Trophoblast cell (in vitro differentiated cells and primary cell): ENCODE measurements at regions not wholly inside any gene's neighbourhood (a gene's known extent, or its start where the extent isn't known, plus 50 kb on each side); places are given as distances from the start of the nearest gene placed in this dataset.

Source experiments
- DNase-seq, 2 donors: peaks; one replicate each; pipeline ENCODE4 v3.0.0-alpha.2; 2016
- H2AFZ ChIP-seq: 2 replicates; pipeline ENCODE4 v1.6.1; 2013; ENCODE audit warnings: low read length, moderate library complexity, mild to moderate bottlenecking; ENCODE audit not compliant: insufficient read depth, poor library complexity
- H2AK5ac ChIP-seq: 2 replicates; pipeline ENCODE4 v1.6.1; 2013; ENCODE audit warnings: mild to moderate bottlenecking, low read length
- H2BK120ac ChIP-seq: 2 replicates; pipeline ENCODE4 v1.6.1; 2013; ENCODE audit warnings: low read length, mild to moderate bottlenecking, moderate library complexity; ENCODE audit not compliant: insufficient read depth, poor library complexity
- H2BK12ac ChIP-seq: 2 replicates; pipeline ENCODE4 v1.6.1; 2013; ENCODE audit warnings: mild to moderate bottlenecking, low read length, moderate library complexity
- H2BK5ac ChIP-seq: 2 replicates; pipeline ENCODE4 v1.6.1; 2013; ENCODE audit warnings: low read length, low read depth, moderate library complexity, mild to moderate bottlenecking; ENCODE audit not compliant: poor library complexity
- H3K14ac ChIP-seq: 2 replicates; pipeline ENCODE4 v1.6.1; 2013; ENCODE audit warnings: mild to moderate bottlenecking, low read length
- H3K18ac ChIP-seq: 2 replicates; pipeline ENCODE4 v1.6.1; 2013; ENCODE audit warnings: mild to moderate bottlenecking, low read length
- H3K23ac ChIP-seq: 2 replicates; pipeline ENCODE4 v1.6.1; 2013; ENCODE audit warnings: low read length
- H3K27ac ChIP-seq: 2 replicates; pipeline ENCODE4 v1.5.1; 2013; ENCODE audit warnings: low read depth, mild to moderate bottlenecking, inconsistent platforms, low read length, moderate library complexity
- H3K27me3 ChIP-seq: 2 replicates; pipeline ENCODE4 v1.6.1; 2013; ENCODE audit warnings: inconsistent platforms, mild to moderate bottlenecking, low read length, moderate library complexity; ENCODE audit not compliant: insufficient read depth
- H3K36me3 ChIP-seq, 2 experiments: 1 replicate in 1 of 2; 2 replicates in 1 of 2; pipeline ENCODE4 v1.6.1; 2013; ENCODE audit warnings: low read length in 2 of 2, mild to moderate bottlenecking in 2 of 2, moderate library complexity in 1 of 2; ENCODE audit not compliant: insufficient read depth in 2 of 2, control insufficient read depth in 1 of 2
- H3K4ac ChIP-seq: 2 replicates; pipeline ENCODE4 v1.6.1; 2013; ENCODE audit warnings: low read depth, mild to moderate bottlenecking, low read length, moderate library complexity
- H3K4me1 ChIP-seq, 2 experiments: 1 replicate in 1 of 2; 2 replicates in 1 of 2; pipeline ENCODE4 v1.6.1; 2013; ENCODE audit warnings: low read length in 2 of 2, mild to moderate bottlenecking in 2 of 2, moderate library complexity in 1 of 2; ENCODE audit not compliant: insufficient read depth in 2 of 2, control insufficient read depth in 1 of 2
- H3K4me2 ChIP-seq: 2 replicates; pipeline ENCODE4 v1.6.1; 2013; ENCODE audit warnings: inconsistent platforms, mild to moderate bottlenecking, low read length, moderate library complexity
- H3K4me3 ChIP-seq: 2 replicates; pipeline ENCODE4 v1.5.1; 2013; ENCODE audit warnings: mild to moderate bottlenecking, low read depth, low read length, inconsistent platforms
- H3K79me1 ChIP-seq: one replicate; pipeline ENCODE4 v1.6.1; 2013; ENCODE audit warnings: low read length
- H3K79me2 ChIP-seq: 2 replicates; pipeline ENCODE4 v1.6.1; 2013; ENCODE audit warnings: low read length, mild to moderate bottlenecking; ENCODE audit not compliant: control insufficient read depth, insufficient read depth, poor library complexity
- H3K9ac ChIP-seq: 2 replicates; pipeline ENCODE4 v1.6.1; 2013; ENCODE audit warnings: mild to moderate bottlenecking, low read length
- H3K9me3 ChIP-seq: 2 replicates; pipeline ENCODE4 v1.6.1; 2013; ENCODE audit warnings: low read depth, mild to moderate bottlenecking, control low read depth, inconsistent platforms, low read length; ENCODE audit not compliant: insufficient read depth
- H4K12ac ChIP-seq: 2 replicates; pipeline ENCODE4 v1.6.1; 2013; ENCODE audit warnings: low read depth, mild to moderate bottlenecking, low read length, moderate library complexity
- H4K8ac ChIP-seq: 2 replicates; pipeline ENCODE4 v1.6.1; 2013; ENCODE audit warnings: low read depth, mild to moderate bottlenecking, low read length, moderate library complexity
- H4K91ac ChIP-seq: one replicate; pipeline ENCODE4 v1.6.1; 2013; ENCODE audit warnings: low read depth, mild to moderate bottlenecking, low read length, moderate library complexity
- WGBS: extraction: QIAGEN DNeasy Blood & Tissue Kit; methylation state at CpG from one replicate; pipeline ENCODE4 v1.1.7; 2013; ENCODE audit warnings: missing lambda C conversion rate; ENCODE audit not compliant: insufficient read length, insufficient coverage; ENCODE audit errors: extremely low coverage; 5-methylcytosine and 5-hydroxymethylcytosine counted together

DNA sequence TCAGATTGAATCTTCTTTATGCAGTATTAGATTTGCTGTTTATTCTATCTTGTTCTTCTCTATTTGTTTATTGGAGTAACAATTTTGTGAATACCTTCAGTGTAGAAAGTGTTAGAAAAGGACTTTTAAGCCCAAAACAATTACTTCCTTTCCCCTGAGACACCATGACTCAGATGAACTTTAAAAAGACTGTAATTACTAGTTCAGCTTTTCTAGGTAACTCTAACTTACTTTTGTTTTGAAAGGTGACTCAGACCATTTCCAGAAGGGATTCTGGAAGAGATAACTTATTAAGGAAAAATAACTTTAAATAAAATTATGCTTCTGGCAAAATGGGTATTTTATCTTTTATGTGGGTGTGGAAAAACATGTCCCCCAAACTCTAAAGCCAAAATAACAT lies 561.5 kb upstream of the PCDH10 start:
- Histone ChIP-seq H3K36me3 (no peaks in the 10 kb centered on the region), H4K8ac (no peak overlapping the region), H3K27me3 (no peaks in the 10 kb centered on the region), H3K4ac (no peak overlapping the region), H2AK5ac (no peak overlapping the region), H3K18ac (no peak overlapping the region), H3K9ac (no peak overlapping the region), H3K14ac (no peak overlapping the region), H3K79me2 (no peaks in the 10 kb centered on the region), H3K23ac (no peak overlapping the region), H2BK12ac (no peak overlapping the region), H3K79me1 (no peaks in the 10 kb centered on the region), H2BK5ac (no peak overlapping the region), H3K4me2 (no peak overlapping the region), H3K4me3 (no peak overlapping the region), H3K9me3 (peaks cover 2% of the 10 kb centered on the region), H2AFZ (no peak overlapping the region), H3K27ac (no peak overlapping the region), H3K4me1 (no peaks in the 10 kb centered on the region), H4K91ac (no peak overlapping the region), H4K12ac (no peak overlapping the region), H2BK120ac (no peak overlapping the region)
- DNase-seq, result no peak

DNA sequence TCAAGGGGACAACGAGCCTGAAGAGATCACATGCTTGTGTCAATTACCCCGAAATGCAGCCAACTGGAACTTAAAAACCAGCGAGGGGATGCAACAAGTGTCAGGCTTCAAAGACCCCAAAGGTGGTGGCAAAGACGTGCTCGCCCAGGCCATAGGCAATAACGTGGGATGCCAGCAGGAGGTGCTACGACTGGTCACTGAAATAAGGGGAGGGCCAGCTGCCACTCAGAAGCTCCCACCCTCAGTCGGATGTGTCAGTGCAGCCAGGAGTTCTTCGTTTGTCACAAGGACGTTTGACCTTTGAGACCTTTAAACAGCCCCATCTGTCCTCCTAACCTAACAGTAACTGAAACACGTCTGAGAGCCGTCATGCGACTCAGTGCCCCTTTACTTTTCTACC lies 556.8 kb upstream of the PCDH10 start:
- H3K9ac ChIP-seq, result no peak overlapping the region
- H3K23ac ChIP-seq, result no peak overlapping the region
- no peak overlapping the region for H3K4ac ChIP-seq
- no peak overlapping the region for H3K27ac ChIP-seq
- no peak overlapping the region for H3K4me3 ChIP-seq
- no peaks in the 10 kb centered on the region for H3K27me3 ChIP-seq
- H3K18ac ChIP-seq, result no peak overlapping the region
- H4K8ac ChIP-seq, result no peak overlapping the region
- H3K4me1 ChIP-seq, result no peaks in the 10 kb centered on the region
- no peaks in the 10 kb centered on the region for H3K79me2 ChIP-seq
- H3K14ac ChIP-seq, result no peak overlapping the region
- H3K79me1 ChIP-seq, result no peaks in the 10 kb centered on the region
- H4K91ac ChIP-seq, result no peak overlapping the region
- H2BK5ac ChIP-seq, result no peak overlapping the region
- no peaks in the 10 kb centered on the region for H3K36me3 ChIP-seq
- H3K9me3 ChIP-seq, result no peaks in the 10 kb centered on the region
- no CpG with 5 or more reads among the region's 13 CpGs for WGBS
- no peak overlapping the region for H4K12ac ChIP-seq
- no peak for DNase-seq
- no peak overlapping the region for H2AK5ac ChIP-seq
- no peak overlapping the region for H3K4me2 ChIP-seq
- no peak overlapping the region for H2BK120ac ChIP-seq
- H2BK12ac ChIP-seq, result no peak overlapping the region
- H2AFZ ChIP-seq, result no peak overlapping the region

DNA sequence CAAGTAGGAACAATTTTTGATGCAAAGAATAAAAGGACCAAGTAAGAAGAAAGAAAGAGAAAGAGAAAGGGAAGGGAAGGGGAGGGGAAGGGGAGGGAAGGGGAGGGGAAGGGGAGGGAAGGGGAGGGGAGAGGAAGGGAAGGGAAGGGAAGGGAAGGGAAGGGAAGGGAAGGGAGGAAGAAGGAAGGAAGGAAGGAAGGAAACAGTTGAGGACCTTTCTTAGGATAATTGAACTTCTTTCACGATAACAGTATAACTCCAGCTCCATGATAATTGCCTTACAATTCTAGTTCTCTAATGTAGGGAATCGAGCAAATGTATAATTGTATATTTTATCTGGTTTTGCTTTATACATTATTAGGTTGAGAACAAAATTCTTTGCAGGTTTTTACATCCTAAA lies 556.2 kb upstream of the PCDH10 start:
- H3K79me2 ChIP-seq, result no peaks in the 10 kb centered on the region
- no CpG with 5 or more reads among the region's 2 CpGs for WGBS
- H3K23ac ChIP-seq, result no peak overlapping the region
- H3K27ac ChIP-seq, result no peak overlapping the region
- H2AFZ ChIP-seq, result no peak overlapping the region
- no peak overlapping the region for H2AK5ac ChIP-seq
- no peak overlapping the region for H4K12ac ChIP-seq
- no peak overlapping the region for H2BK5ac ChIP-seq
- DNase-seq, result no peak
- H4K91ac ChIP-seq, result no peak overlapping the region
- no peak overlapping the region for H3K14ac ChIP-seq
- no peaks in the 10 kb centered on the region for H3K27me3 ChIP-seq
- no peak overlapping the region for H3K18ac ChIP-seq
- H3K36me3 ChIP-seq, result no peaks in the 10 kb centered on the region
- H3K4me3 ChIP-seq, result no peak overlapping the region
- no peaks in the 10 kb centered on the region for H3K9me3 ChIP-seq
- H3K4me2 ChIP-seq, result no peak overlapping the region
- H3K4ac ChIP-seq, result no peak overlapping the region
- no peaks in the 10 kb centered on the region for H3K4me1 ChIP-seq
- H4K8ac ChIP-seq, result no peak overlapping the region
- no peaks in the 10 kb centered on the region for H3K79me1 ChIP-seq
- no peak overlapping the region for H3K9ac ChIP-seq
- H2BK12ac ChIP-seq, result no peak overlapping the region
- H2BK120ac ChIP-seq, result no peak overlapping the region

DNA sequence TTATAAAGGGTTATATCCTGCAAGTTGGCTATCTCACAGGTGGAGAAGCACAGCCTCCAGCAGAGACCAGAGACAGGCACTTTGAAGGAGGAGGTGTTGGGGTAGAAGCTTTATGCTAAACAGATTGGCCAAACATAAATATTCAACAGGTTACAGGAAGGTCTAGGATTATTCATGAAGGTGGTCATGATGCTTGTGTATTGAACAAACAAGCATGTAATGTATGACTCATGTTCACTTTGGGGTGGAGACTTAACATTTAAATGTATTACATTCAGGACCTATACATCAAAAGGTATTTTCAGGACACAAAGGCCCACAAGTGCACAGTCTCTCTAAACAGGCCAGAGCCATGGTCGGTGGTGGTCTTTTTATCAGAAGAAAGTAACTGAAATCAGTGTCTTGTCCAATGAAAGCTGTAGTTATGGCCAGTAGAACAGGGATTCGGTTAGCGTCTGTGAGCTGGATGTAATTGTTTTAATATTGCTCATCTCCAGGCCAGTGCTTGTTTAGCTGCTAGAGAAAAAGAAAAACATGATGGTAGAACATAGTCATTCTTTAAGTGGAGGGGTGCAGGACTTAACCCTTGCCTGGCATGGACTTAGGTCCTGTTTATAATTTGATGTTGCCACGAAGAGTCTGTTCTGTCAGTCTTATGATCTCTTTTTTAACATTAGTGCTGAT lies 555.2 kb upstream of the PCDH10 start:
- Histone ChIP-seq H2AFZ (no peak overlapping the region), H2BK12ac (no peak overlapping the region), H3K79me2 (no peaks in the 10 kb centered on the region), H3K9ac (no peak overlapping the region), H4K91ac (no peak overlapping the region), H3K4me1 (no peaks in the 10 kb centered on the region), H3K27me3 (no peaks in the 10 kb centered on the region), H3K9me3 (no peaks in the 10 kb centered on the region), H4K8ac (no peak overlapping the region), H2AK5ac (no peak overlapping the region), H2BK120ac (no peak overlapping the region), H3K4me2 (no peak overlapping the region), H2BK5ac (no peak overlapping the region), H3K27ac (no peak overlapping the region), H3K4me3 (no peak overlapping the region), H3K36me3 (no peaks in the 10 kb centered on the region), H3K23ac (no peak overlapping the region), H3K14ac (no peak overlapping the region), H3K18ac (no peak overlapping the region), H3K79me1 (no peaks in the 10 kb centered on the region), H3K4ac (no peak overlapping the region), H4K12ac (no peak overlapping the region)
- DNase-seq, result no peak
- WGBS, result no CpG with 5 or more reads among the region's 4 CpGs
